H1 (cell line): ENCODE measurements at regions not wholly inside any gene's neighbourhood (a gene's known extent, or its start where the extent isn't known, plus 50 kb on each side); places are given as distances from the start of the nearest gene placed in this dataset.

Experiments used
- CTCF ChIA-PET: fragments of 300-600 bp; sonication (Branson Sonifier 250); formaldehyde crosslinking; loops from one replicate; lab custom pipeline; 2021; ENCODE audit not compliant: partially characterized antibody; lab: Charles Lee
- POLR2A ChIA-PET: fragments of 300-600 bp; sonication (Branson Sonifier 250); formaldehyde crosslinking; loops from one replicate; lab custom pipeline; 2021; ENCODE audit warnings: inconsistent platforms; ENCODE audit not compliant: partially characterized antibody; lab: Charles Lee
- DNase-seq, 2 experiments: peaks; one replicate each; pipeline versions ENCODE4 v3.0.0 to v3.0.0-alpha.2; 2010 to 2022; ENCODE audit warnings: low spot score in 2 of 2, low read depth in 1 of 2, mixed read lengths in 1 of 2
- FAIRE-seq: peaks from 2 replicates; lab custom pipeline; 2011; peaks lifted over from hg19 to GRCh38; lab: Jason Lieb, UNC
- H2AFZ ChIP-seq: 2 replicates; pipeline ENCODE4 v1.8.1; 2012; ENCODE audit warnings: low read length, inconsistent platforms
- H2AK5ac ChIP-seq: 2 replicates; pipeline ENCODE4 v1.6.1; 2013; ENCODE audit warnings: low read depth, low read length
- H2BK120ac ChIP-seq: replicated peaks from 2 replicates; pipeline ENCODE3; 2013; ENCODE audit warnings: low read depth, low read length, inconsistent platforms
- H2BK12ac ChIP-seq: 2 replicates; pipeline ENCODE4 v1.6.1; 2013; ENCODE audit warnings: low read depth, low read length
- H2BK15ac ChIP-seq: 2 replicates; pipeline ENCODE4 v1.6.1; 2013; ENCODE audit warnings: low read length
- H2BK20ac ChIP-seq: 2 replicates; pipeline ENCODE4 v1.6.1; 2013; ENCODE audit warnings: low read length
- H2BK5ac ChIP-seq: 2 replicates; pipeline ENCODE4 v1.6.1; 2013; ENCODE audit warnings: low read depth, low read length
- H3K14ac ChIP-seq: 2 replicates; pipeline ENCODE4 v1.6.1; 2013; ENCODE audit warnings: inconsistent platforms; ENCODE audit not compliant: insufficient read length
- H3K18ac ChIP-seq: 2 replicates; pipeline ENCODE4 v1.6.1; 2013; ENCODE audit warnings: low read length; ENCODE audit errors: extremely low read depth
- H3K23ac ChIP-seq: 2 replicates; pipeline ENCODE4 v1.6.1; 2013; ENCODE audit warnings: inconsistent platforms; ENCODE audit not compliant: insufficient read length
- H3K23me2 ChIP-seq: 2 replicates; pipeline ENCODE4 v1.6.1; 2013; ENCODE audit warnings: low read depth, low read length
- H3K27ac ChIP-seq: 2 replicates; pipeline ENCODE4 v1.6.1; 2011; ENCODE audit warnings: low read depth, low read length, inconsistent platforms
- H3K27me3 ChIP-seq, 4 experiments: replicated peaks in 1 of 4; 1 replicate in 1 of 4; 2 replicates in 3 of 4; pipeline versions ENCODE4 v1.6.1 to v1.8.1; 2011 to 2013; ENCODE audit warnings: low read length in 3 of 4, mild to moderate bottlenecking in 3 of 4, inconsistent platforms in 2 of 4, mixed read lengths in 2 of 4, moderate library complexity in 1 of 4; ENCODE audit not compliant: control insufficient read depth in 3 of 4, insufficient read depth in 3 of 4; ENCODE audit errors: extremely low read depth in 1 of 4
- H3K36me3 ChIP-seq, 4 experiments: 2 replicates each; pipeline versions ENCODE4 v1.6.1 to v1.8.1; 2011 to 2013; ENCODE audit warnings: mild to moderate bottlenecking in 4 of 4, low read length in 3 of 4, moderate library complexity in 2 of 4, control low read depth in 1 of 4, inconsistent platforms in 1 of 4; ENCODE audit not compliant: insufficient read depth in 4 of 4, control insufficient read depth in 2 of 4
- H3K4ac ChIP-seq: replicated peaks from 2 replicates; pipeline ENCODE3; 2013; ENCODE audit warnings: low read length, low read depth, mixed read lengths, inconsistent platforms; ENCODE audit not compliant: insufficient read length
- H3K4me1 ChIP-seq, 4 experiments: replicated peaks in 1 of 4; 1 replicate in 1 of 4; 2 replicates in 3 of 4; pipeline versions ENCODE4 v1.6.1 to v1.8.1; 2011 to 2013; ENCODE audit warnings: low read length in 3 of 4, inconsistent platforms in 2 of 4, mixed read lengths in 1 of 4; ENCODE audit not compliant: insufficient read depth in 4 of 4, control insufficient read depth in 3 of 4
- H3K4me2 ChIP-seq, 2 experiments: 2 replicates each; pipeline versions ENCODE4 v1.6.1 to v1.8.1; 2011 to 2013; ENCODE audit warnings: low read depth in 2 of 2, low read length in 2 of 2, control low read depth in 1 of 2, inconsistent platforms in 1 of 2, mild to moderate bottlenecking in 1 of 2; ENCODE audit not compliant: insufficient read depth in 1 of 2
- H3K4me3 ChIP-seq, 4 experiments: fragments of 200-600, 300-600 bp in 1 of 4; sonication (generic), shearing (Covaris generic), sonication (Bioruptor Twin) in 1 of 4; 2 replicates each; pipeline versions ENCODE4 v1.5.1 to v1.8.1; 2011 to 2016; ENCODE audit warnings: low read length in 4 of 4, low read depth in 3 of 4, control low read depth in 2 of 4, inconsistent platforms in 2 of 4, mild to moderate bottlenecking in 2 of 4, mixed read lengths in 1 of 4, moderate library complexity in 1 of 4; ENCODE audit not compliant: insufficient read depth in 2 of 4; ENCODE audit errors: extremely low read depth in 1 of 4
- H3K56ac ChIP-seq: replicated peaks from 2 replicates; pipeline ENCODE3; 2013; ENCODE audit warnings: low read depth, mild to moderate bottlenecking, mixed read lengths, low read length, inconsistent platforms; ENCODE audit not compliant: insufficient read length
- H3K79me1 ChIP-seq: 2 replicates; pipeline ENCODE4 v1.6.1; 2013; ENCODE audit warnings: low read depth, low read length, control low read depth
- H3K79me2 ChIP-seq, 2 experiments: 2 replicates each; pipeline versions ENCODE4 v1.6.1 to v1.8.1; 2012 to 2013; ENCODE audit warnings: low read length in 2 of 2, mild to moderate bottlenecking in 2 of 2, inconsistent platforms in 1 of 2; ENCODE audit not compliant: insufficient read depth in 2 of 2, control insufficient read depth in 1 of 2
- H3K9ac ChIP-seq, 4 experiments: replicated peaks in 1 of 4; 1 replicate in 1 of 4; 2 replicates in 3 of 4; pipeline versions ENCODE4 v1.6.1 to v1.8.1; 2011 to 2013; ENCODE audit warnings: low read depth in 3 of 4, low read length in 3 of 4, control low read depth in 2 of 4, mild to moderate bottlenecking in 2 of 4, moderate library complexity in 2 of 4, inconsistent platforms in 1 of 4; ENCODE audit errors: extremely low read depth in 1 of 4
- H3K9me3 ChIP-seq, 2 experiments: 2 replicates each; pipeline versions ENCODE4 v1.6.1 to v1.8.1; 2012 to 2013; ENCODE audit warnings: mild to moderate bottlenecking in 2 of 2, moderate library complexity in 2 of 2, control low read depth in 1 of 2, inconsistent platforms in 1 of 2, low read depth in 1 of 2, low read length in 1 of 2, mixed read lengths in 1 of 2; ENCODE audit not compliant: insufficient read depth in 2 of 2
- H4K20me1 ChIP-seq, 2 experiments: replicated peaks in 1 of 2; 2 replicates each; pipeline versions ENCODE3 to v1.8.1; 2011 to 2013; ENCODE audit warnings: inconsistent platforms in 2 of 2, low read length in 2 of 2, mild to moderate bottlenecking in 1 of 2; ENCODE audit not compliant: insufficient read depth in 2 of 2, control insufficient read depth in 1 of 2
- H4K5ac ChIP-seq: 2 replicates; pipeline ENCODE4 v1.6.1; 2013; ENCODE audit warnings: low read length, low read depth, mixed read lengths, inconsistent platforms; ENCODE audit not compliant: insufficient read length
- H4K8ac ChIP-seq: 2 replicates; pipeline ENCODE4 v1.8.0; 2013; ENCODE audit warnings: mild to moderate bottlenecking, moderate library complexity, low read length, inconsistent platforms; ENCODE audit not compliant: insufficient read depth; ENCODE audit errors: extremely low read depth
- H4K91ac ChIP-seq: replicated peaks from 2 replicates; pipeline ENCODE3; 2013; ENCODE audit warnings: low read length, mixed read lengths, inconsistent platforms; ENCODE audit not compliant: insufficient read length
- ATF3 ChIP-seq: IDR thresholded peaks from 2 replicates; pipeline ENCODE4 v1.6.1; 2011; ENCODE audit warnings: low read depth, mild to moderate bottlenecking, low read length; ENCODE audit not compliant: insufficient read depth
- BACH1 ChIP-seq: IDR thresholded peaks from 2 replicates; pipeline ENCODE4 v1.6.1; 2012; ENCODE audit warnings: low read length, improper control_type of control experiment
- EGR1 ChIP-seq: IDR thresholded peaks from 2 replicates; pipeline ENCODE4 v1.6.1; 2011; ENCODE audit warnings: low read depth, low read length, borderline replicate concordance
- SIN3A ChIP-seq, 2 experiments: IDR thresholded peaks in 1 of 2; conservative IDR thresholded peaks in 1 of 2; 2 replicates each; pipeline ENCODE4 v1.6.1; 2011 to 2012; ENCODE audit warnings: low read length in 2 of 2, improper control_type of control experiment in 1 of 2, low read depth in 1 of 2, mild to moderate bottlenecking in 1 of 2
- WGBS, 2 experiments: shearing (Covaris generic) in 1 of 2; methylation state at CpG; one replicate each; pipeline versions ENCODE4 v1.1.6 to v1.1.7; 2013 to 2015; ENCODE audit warnings: low lambda C conversion rate in 2 of 2, mixed read lengths in 2 of 2, inconsistent platforms in 1 of 2, low coverage in 1 of 2, missing lambda C conversion rate in 1 of 2; ENCODE audit not compliant: insufficient replicate concordance in 2 of 2, insufficient coverage in 1 of 2, insufficient read length in 1 of 2; ENCODE audit errors: extremely low coverage in 1 of 2, missing lambda C conversion rate in 1 of 2; 5-methylcytosine and 5-hydroxymethylcytosine counted together

DNA sequence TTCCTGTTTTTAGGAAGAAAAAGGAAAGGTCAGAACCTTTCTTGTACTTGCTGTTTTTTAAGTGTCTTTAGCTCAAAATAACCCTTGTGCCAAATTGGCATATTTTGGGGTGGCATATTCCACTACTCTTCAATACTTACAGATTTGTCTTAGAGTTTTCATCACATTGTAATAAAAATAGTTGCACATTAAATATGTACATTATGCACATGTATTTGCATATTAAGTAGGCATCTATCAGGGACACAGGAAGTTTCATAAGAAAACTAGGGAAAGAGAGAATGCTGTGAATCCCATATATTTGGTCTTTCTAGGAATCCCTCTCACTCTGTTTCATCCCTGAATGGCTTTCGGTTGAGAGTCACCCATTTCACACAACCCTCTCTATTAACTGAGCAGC is 139.6 kb downstream of the LARP7 start:
- no peaks in the 10 kb centered on the region for H3K9me3 ChIP-seq
- WGBS, 2 experiments, result 92% methylated on average over 1 of the region's 1 CpG; no CpG with 5 or more reads in 1 of the 2 experiments
- H3K36me3 ChIP-seq, result no peaks in the 10 kb centered on the region
- H2BK20ac ChIP-seq, result no peak overlapping the region
- no peak overlapping the region for H3K4ac ChIP-seq
- POLR2A ChIA-PET, result interaction anchor here (1.1 to 5.1 kb wide), 6 partner anchors 9 to 134 kb away, joined by 3 to 31 read pairs (median 4); no protein-coding TSS in a partner anchor
- no peaks in the 10 kb centered on the region for H3K27me3 ChIP-seq
- no peak overlapping the region for H3K14ac ChIP-seq
- no peak overlapping the region for H3K27ac ChIP-seq
- no peak overlapping the region for H2AK5ac ChIP-seq
- FAIRE-seq (peak; percentile 45), DNase-seq (no peak)
- no peak overlapping the region for H3K18ac ChIP-seq
- H2BK15ac ChIP-seq, result no peak overlapping the region
- H3K23me2 ChIP-seq, result no peaks in the 10 kb centered on the region
- no peak overlapping the region for H3K9ac ChIP-seq
- no peak overlapping the region for H2AFZ ChIP-seq
- H4K20me1 ChIP-seq, result no peaks in the 10 kb centered on the region
- no peak overlapping the region for H2BK5ac ChIP-seq
- H3K23ac ChIP-seq, result no peak overlapping the region
- no peak overlapping the region for H3K4me3 ChIP-seq
- H4K8ac ChIP-seq, result no peak overlapping the region
- H3K56ac ChIP-seq, result no peak overlapping the region
- H3K4me2 ChIP-seq, result no peak overlapping the region
- H3K4me1 ChIP-seq, result peaks cover 0 to 4% (median 2%) of the 10 kb centered on the region in 4 experiments; a peak in 3 of 7 replicates
- TF ChIP-seq SIN3A (conservative IDR thresholded peaks at IDR 0.05 in 1 of 2, IDR thresholded peaks at IDR 0.05 in 1 of 2; ENCODE audit: low read depth in 1 of 2, low read length in 2 of 2), result no peak
- TF ChIP-seq ATF3, result no peak
- no peak for TF ChIP-seq EGR1
- no peak for TF ChIP-seq BACH1
- H4K5ac ChIP-seq, result no peak overlapping the region
- no peak overlapping the region for H2BK120ac ChIP-seq
- no peak overlapping the region for H4K91ac ChIP-seq
- CTCF ChIA-PET, result interaction anchor here (0.7 to 3.5 kb wide), 9 partner anchors 10 to 354 kb away, joined by 3 to 42 read pairs (median 4); partner anchors contain the start of gene LARP7
- no peak overlapping the region for H2BK12ac ChIP-seq
- peaks cover 0 to 6% of the 10 kb centered on the region in 2 experiments; a peak in 1 of 4 replicates for H3K79me2 ChIP-seq
- no peaks in the 10 kb centered on the region for H3K79me1 ChIP-seq
